Kidney tubule cell (primary cell): ENCODE measurements at regions not wholly inside any gene's neighbourhood (a gene's known extent, or its start where the extent isn't known, plus 50 kb on each side); places are given as distances from the start of the nearest gene placed in this dataset.
A peak's percentile ranks its signal among the peaks of the same experiment; 100 is the strongest.

Experiments
- DNase-seq: peaks from one replicate; pipeline ENCODE4 v3.0.0-alpha.2; 2018; ENCODE audit warnings: low spot score

- DNase-seq = no peak
Observed at GRCh38 chrX:93598076-93598475, 75.3 kb downstream of the NAP1L3 start.

- no peak for DNase-seq
Observed at GRCh38 chrX:93594780-93595179, 78.6 kb downstream of the NAP1L3 start.

- no peak for DNase-seq
Observed at GRCh38 chrX:93593966-93594365, 79.4 kb downstream of the NAP1L3 start.

GRCh38 chrX:93591398-93591797 is 82.0 kb downstream of the NAP1L3 start:
- DNase-seq = no peak

- peak; percentile 35 for DNase-seq
Observed at GRCh38 chrX:93585661-93586060, 87.7 kb downstream of the NAP1L3 start.

GRCh38 chrX:93580634-93581033 is 92.7 kb downstream of the NAP1L3 start:
- no peak for DNase-seq

- peak; percentile 1 for DNase-seq
Observed at GRCh38 chrX:93538575-93538974, 134.8 kb downstream of the NAP1L3 start.

- DNase-seq = no peak
Observed at GRCh38 chrX:93528917-93529316, 144.5 kb downstream of the NAP1L3 start.
